Thyroid gland (tissue), 4 donors: ENCODE measurements at regions not wholly inside any gene's neighbourhood (a gene's known extent, or its start where the extent isn't known, plus 50 kb on each side); places are given as distances from the start of the nearest gene placed in this dataset.

Experiments used
- POLR2A ChIP-seq, 2 donors: fragments of 450-650 bp; IDR thresholded peaks; one replicate each; pipeline ENCODE4 v1.6.1; 2017; ENCODE audit warnings: antibody characterized with exemption in 2 of 2, mild to moderate bottlenecking in 2 of 2, moderate library complexity in 1 of 2
- TF ChIP-seq, protein P1 (sequence below), 6 experiments: fragments of 200-600 bp in 3 of 6; fragments of 450-650 bp in 3 of 6; sonication (generic) in 3 of 6; IDR thresholded peaks; one replicate each; pipeline ENCODE4 v1.5.1; 2016 to 2019; ENCODE audit warnings: antibody characterized with exemption in 6 of 6, mild to moderate bottlenecking in 2 of 6, inconsistent platforms in 1 of 6, moderate library complexity in 1 of 6

DNA sequence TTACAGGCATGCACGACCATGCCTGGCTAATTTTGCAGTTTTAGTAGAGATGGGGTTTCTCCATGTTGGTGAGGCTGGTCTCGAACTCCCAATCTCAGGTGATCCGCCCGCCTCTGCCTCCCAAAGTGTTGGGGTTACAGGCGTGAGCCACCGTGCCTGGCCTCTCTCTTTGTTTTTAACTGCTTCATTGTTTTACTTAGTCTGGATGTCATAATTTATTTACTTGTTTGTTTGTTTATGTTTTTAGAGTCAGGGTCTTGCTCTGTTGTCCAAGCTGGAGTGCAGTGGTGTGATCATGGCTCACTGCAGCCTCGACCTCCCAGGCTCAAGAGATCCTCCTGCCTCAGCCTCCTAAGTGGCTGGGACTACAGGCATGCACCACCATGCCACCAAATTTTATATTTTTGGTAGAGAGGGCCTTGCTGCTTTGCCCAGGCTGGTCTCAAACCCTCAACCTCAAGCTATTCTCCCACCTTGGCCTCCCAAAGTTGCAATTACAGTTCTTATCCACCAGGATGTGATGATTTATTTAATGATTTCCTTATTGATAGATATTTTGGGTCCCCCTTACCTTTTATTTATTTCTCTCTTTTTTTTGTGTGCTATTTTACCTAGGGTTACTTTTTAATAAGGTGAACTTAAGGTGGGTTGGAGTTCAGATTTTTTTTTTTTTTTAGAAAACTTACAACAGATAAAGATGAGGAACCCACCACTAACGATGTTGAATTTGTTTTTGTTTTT is 52.6 kb upstream of the ADA2 start:
- TF ChIP-seq, protein P1, sequence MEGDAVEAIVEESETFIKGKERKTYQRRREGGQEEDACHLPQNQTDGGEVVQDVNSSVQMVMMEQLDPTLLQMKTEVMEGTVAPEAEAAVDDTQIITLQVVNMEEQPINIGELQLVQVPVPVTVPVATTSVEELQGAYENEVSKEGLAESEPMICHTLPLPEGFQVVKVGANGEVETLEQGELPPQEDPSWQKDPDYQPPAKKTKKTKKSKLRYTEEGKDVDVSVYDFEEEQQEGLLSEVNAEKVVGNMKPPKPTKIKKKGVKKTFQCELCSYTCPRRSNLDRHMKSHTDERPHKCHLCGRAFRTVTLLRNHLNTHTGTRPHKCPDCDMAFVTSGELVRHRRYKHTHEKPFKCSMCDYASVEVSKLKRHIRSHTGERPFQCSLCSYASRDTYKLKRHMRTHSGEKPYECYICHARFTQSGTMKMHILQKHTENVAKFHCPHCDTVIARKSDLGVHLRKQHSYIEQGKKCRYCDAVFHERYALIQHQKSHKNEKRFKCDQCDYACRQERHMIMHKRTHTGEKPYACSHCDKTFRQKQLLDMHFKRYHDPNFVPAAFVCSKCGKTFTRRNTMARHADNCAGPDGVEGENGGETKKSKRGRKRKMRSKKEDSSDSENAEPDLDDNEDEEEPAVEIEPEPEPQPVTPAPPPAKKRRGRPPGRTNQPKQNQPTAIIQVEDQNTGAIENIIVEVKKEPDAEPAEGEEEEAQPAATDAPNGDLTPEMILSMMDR (IDR thresholded peaks at IDR 0.05): no peak
- no peak for TF ChIP-seq POLR2A (IDR thresholded peaks at IDR 0.05)
